Large intestine (tissue), 3 donors: ENCODE measurements at regions not wholly inside any gene's neighbourhood (a gene's known extent, or its start where the extent isn't known, plus 50 kb on each side); places are given as distances from the start of the nearest gene placed in this dataset.

ENCODE experiments used
- DNase-seq, 2 donors: peaks; one replicate each; pipeline versions ENCODE4 v3.0.0 to v3.0.0-alpha.2; 2013
- H3K27ac ChIP-seq: one replicate; pipeline ENCODE4 v1.5.1; 2013; ENCODE audit warnings: low read length
- H3K27me3 ChIP-seq: 2 replicates; pipeline ENCODE4 v1.6.1; 2013; ENCODE audit warnings: low read length; ENCODE audit not compliant: control insufficient read depth, insufficient read depth
- H3K36me3 ChIP-seq: 2 replicates; pipeline ENCODE4 v1.6.1; 2013; ENCODE audit warnings: low read length; ENCODE audit not compliant: control insufficient read depth, insufficient read depth
- H3K4me1 ChIP-seq: one replicate; pipeline ENCODE4 v1.6.1; 2013; ENCODE audit warnings: low read length; ENCODE audit not compliant: control insufficient read depth, insufficient read depth
- H3K4me3 ChIP-seq: one replicate; pipeline ENCODE4 v1.5.1; 2013; ENCODE audit warnings: low read length
- H3K9me3 ChIP-seq: one replicate; pipeline ENCODE4 v1.6.1; 2013; ENCODE audit warnings: mild to moderate bottlenecking, low read depth, low read length, moderate library complexity; ENCODE audit not compliant: control insufficient read depth
- WGBS: methylation state at CpG from one replicate; pipeline ENCODE4 v1.1.5; 2013; ENCODE audit warnings: low lambda C conversion rate; ENCODE audit not compliant: insufficient coverage; 5-methylcytosine and 5-hydroxymethylcytosine counted together

- no CpG with 5 or more reads among the region's 2 CpGs for WGBS
- Histone ChIP-seq H3K4me3 (no peak overlapping the region), H3K4me1 (no peaks in the 10 kb centered on the region), H3K27ac (no peak overlapping the region), H3K9me3 (no peaks in the 10 kb centered on the region), H3K36me3 (no peaks in the 10 kb centered on the region), H3K27me3 (no peaks in the 10 kb centered on the region)
- no peak for DNase-seq
These were observed 84.0 kb upstream of the ITPRID2 start for GRCh38 chr2:181807526-181807925.

GRCh38 chr2:181810823-181811695 lies 80.5 kb upstream of the ITPRID2 start:
- Histone ChIP-seq H3K27ac (no peak overlapping the region), H3K27me3 (no peaks in the 10 kb centered on the region), H3K9me3 (no peaks in the 10 kb centered on the region), H3K4me3 (no peak overlapping the region), H3K36me3 (no peaks in the 10 kb centered on the region), H3K4me1 (no peaks in the 10 kb centered on the region)
- peak; percentile 22 to 63 for DNase-seq
- 100% methylated on average over 1 of the region's 9 CpGs for WGBS

GRCh38 chr2:181812106-181812743 lies 79.3 kb upstream of the ITPRID2 start:
- Histone ChIP-seq H3K4me1 (no peaks in the 10 kb centered on the region), H3K9me3 (no peaks in the 10 kb centered on the region), H3K4me3 (no peak overlapping the region), H3K36me3 (no peaks in the 10 kb centered on the region), H3K27ac (no peak overlapping the region), H3K27me3 (no peaks in the 10 kb centered on the region)
- WGBS: no CpG with 5 or more reads among the region's 2 CpGs
- no peak for DNase-seq

- H3K27ac ChIP-seq: no peak overlapping the region
These were observed 77.5 kb upstream of the ITPRID2 start for GRCh38 chr2:181814057-181814491.

GRCh38 chr2:181817509-181817908 lies 74.0 kb upstream of the ITPRID2 start:
- H3K4me1 ChIP-seq: no peaks in the 10 kb centered on the region
- H3K27ac ChIP-seq: no peak overlapping the region
- H3K36me3 ChIP-seq: no peaks in the 10 kb centered on the region
- no peak overlapping the region for H3K4me3 ChIP-seq
- H3K9me3 ChIP-seq: no peaks in the 10 kb centered on the region
- DNase-seq: no peak
- no peaks in the 10 kb centered on the region for H3K27me3 ChIP-seq

More at GRCh38 chr2:181814057-181814491, 77.5 kb upstream of the ITPRID2 start:
- no CpG with 5 or more reads among the region's 3 CpGs for whole genome bisulfite sequencing
- DNase-seq: peak; percentile 27 to 46
- H3K27me3 ChIP-seq: no peaks in the 10 kb centered on the region
- H3K4me3 ChIP-seq: no peak overlapping the region
- H3K4me1 ChIP-seq: no peaks in the 10 kb centered on the region
- no peaks in the 10 kb centered on the region for H3K36me3 ChIP-seq
- H3K9me3 ChIP-seq: no peaks in the 10 kb centered on the region

- 100% methylated on average over 1 of the region's 1 CpG for WGBS
- Histone ChIP-seq H3K4me1 (no peaks in the 10 kb centered on the region), H3K9me3 (no peaks in the 10 kb centered on the region), H3K27me3 (no peaks in the 10 kb centered on the region), H3K27ac (no peak overlapping the region), H3K4me3 (no peak overlapping the region), H3K36me3 (no peaks in the 10 kb centered on the region)
- no peak for DNase-seq
These were observed 73.4 kb upstream of the ITPRID2 start for GRCh38 chr2:181818058-181818680.

GRCh38 chr2:181818840-181819239 lies 72.7 kb upstream of the ITPRID2 start:
- DNase-seq: no peak
- H3K9me3 ChIP-seq: no peaks in the 10 kb centered on the region
- no peak overlapping the region for H3K27ac ChIP-seq
- 91% methylated on average over 1 of the region's 1 CpG for WGBS
- H3K36me3 ChIP-seq: no peaks in the 10 kb centered on the region
- H3K27me3 ChIP-seq: no peaks in the 10 kb centered on the region
- H3K4me1 ChIP-seq: no peaks in the 10 kb centered on the region
- no peak overlapping the region for H3K4me3 ChIP-seq

- no CpG with 5 or more reads among the region's 2 CpGs for WGBS
- H3K36me3 ChIP-seq: no peaks in the 10 kb centered on the region
- no peak overlapping the region for H3K4me3 ChIP-seq
- no peaks in the 10 kb centered on the region for H3K4me1 ChIP-seq
- H3K27ac ChIP-seq: no peak overlapping the region
- no peaks in the 10 kb centered on the region for H3K27me3 ChIP-seq
- DNase-seq: no peak
- no peaks in the 10 kb centered on the region for H3K9me3 ChIP-seq
These were observed 70.5 kb upstream of the ITPRID2 start for GRCh38 chr2:181821049-181821448.

- Histone ChIP-seq H3K4me1 (no peaks in the 10 kb centered on the region), H3K27me3 (no peaks in the 10 kb centered on the region), H3K9me3 (no peaks in the 10 kb centered on the region), H3K36me3 (no peaks in the 10 kb centered on the region), H3K4me3 (no peak overlapping the region), H3K27ac (no peak overlapping the region)
- no peak for DNase-seq
- 100% methylated on average over 3 of the region's 5 CpGs for WGBS
These were observed 69.4 kb upstream of the ITPRID2 start for GRCh38 chr2:181822097-181822496.

GRCh38 chr2:181823405-181823804 lies 68.1 kb upstream of the ITPRID2 start:
- Histone ChIP-seq H3K36me3 (no peaks in the 10 kb centered on the region), H3K27me3 (no peaks in the 10 kb centered on the region), H3K4me3 (no peak overlapping the region), H3K27ac (no peak overlapping the region), H3K4me1 (no peaks in the 10 kb centered on the region), H3K9me3 (no peaks in the 10 kb centered on the region)
- 100% methylated on average over 1 of the region's 2 CpGs for WGBS
- DNase-seq: no peak
